ENCODE measurements at regions not wholly inside any gene's neighbourhood (a gene's known extent, or its start where the extent isn't known, plus 50 kb on each side); places are given as distances from the start of the nearest gene placed in this dataset.

DNA sequence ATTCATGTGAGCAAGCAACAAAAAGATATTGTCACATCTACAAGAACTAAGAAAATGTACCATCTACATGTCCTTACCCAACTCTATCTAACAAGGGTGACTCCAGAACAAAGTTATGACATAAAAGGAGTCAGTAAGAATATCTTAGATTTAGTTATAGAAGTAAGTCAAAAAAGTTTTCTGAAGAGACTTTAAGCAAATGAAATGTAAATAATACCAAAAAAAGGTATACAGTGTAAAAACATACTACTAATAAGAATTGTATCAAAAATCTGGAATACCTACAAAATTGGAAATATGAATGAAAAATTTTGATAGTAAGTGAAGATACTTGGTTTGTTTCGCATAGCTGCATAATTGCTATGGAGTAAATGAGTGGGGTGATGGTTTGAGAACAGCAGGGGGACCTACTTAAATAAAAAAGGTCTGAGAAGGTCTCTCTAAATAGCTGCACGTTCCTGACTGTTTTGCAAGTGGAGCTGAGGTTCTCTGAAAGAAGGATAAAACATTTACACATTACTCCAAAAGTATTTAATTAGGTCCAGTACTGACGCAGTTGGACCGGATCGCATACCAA is 51.0 kb upstream of the ENPP6 start (continued):
- TF ChIP-seq SFPQ (IDR thresholded peaks at IDR 0.05; ENCODE audit: low read depth, low read length), result no peak
- no peak for TF ChIP-seq MCM5 (IDR thresholded peaks at IDR 0.05; ENCODE audit: low read depth)
- TF ChIP-seq, protein P1, sequence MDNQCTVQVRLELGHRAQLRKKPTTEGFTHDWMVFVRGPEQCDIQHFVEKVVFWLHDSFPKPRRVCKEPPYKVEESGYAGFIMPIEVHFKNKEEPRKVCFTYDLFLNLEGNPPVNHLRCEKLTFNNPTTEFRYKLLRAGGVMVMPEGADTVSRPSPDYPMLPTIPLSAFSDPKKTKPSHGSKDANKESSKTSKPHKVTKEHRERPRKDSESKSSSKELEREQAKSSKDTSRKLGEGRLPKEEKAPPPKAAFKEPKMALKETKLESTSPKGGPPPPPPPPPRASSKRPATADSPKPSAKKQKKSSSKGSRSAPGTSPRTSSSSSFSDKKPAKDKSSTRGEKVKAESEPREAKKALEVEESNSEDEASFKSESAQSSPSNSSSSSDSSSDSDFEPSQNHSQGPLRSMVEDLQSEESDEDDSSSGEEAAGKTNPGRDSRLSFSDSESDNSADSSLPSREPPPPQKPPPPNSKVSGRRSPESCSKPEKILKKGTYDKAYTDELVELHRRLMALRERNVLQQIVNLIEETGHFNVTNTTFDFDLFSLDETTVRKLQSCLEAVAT (IDR thresholded peaks at IDR 0.05), result no peak
- TF ChIP-seq TOE1 (IDR thresholded peaks at IDR 0.05; ENCODE audit: borderline replicate concordance), result no peak
- TF ChIP-seq TOE1 (CRISPR knock-in tag; IDR thresholded peaks at IDR 0.05; ENCODE audit: borderline replicate concordance, low read depth), result no peak
- no peak for TF ChIP-seq CCAR2 (IDR thresholded peaks at IDR 0.05; ENCODE audit: low read depth, low read length)
- TF ChIP-seq DPF2 (IDR thresholded peaks at IDR 0.05), result 0 out of 2 replicates have a peak, but pooled peaks have one; percentile 4
- TF ChIP-seq BACH1 (tag; IDR thresholded peaks at IDR 0.05), result peak; percentile 69; the same call in 1 of the 2 replicates
- no peak for TF ChIP-seq CBX8 (IDR thresholded peaks at IDR 0.05; ENCODE audit: borderline replicate concordance, extremely low read depth, low read depth, low read length, poor library complexity, severe bottlenecking)
- no peak for TF ChIP-seq ZNF232 (CRISPR knock-in tag; IDR thresholded peaks at IDR 0.05)
- no peak for TF ChIP-seq ETV6 (IDR thresholded peaks at IDR 0.05; ENCODE audit: borderline replicate concordance in 1 of 2, low read depth in 2 of 2, low read length in 1 of 2)
- no peak for TF ChIP-seq ETV6 (CRISPR knock-in tag; IDR thresholded peaks at IDR 0.05; ENCODE audit: borderline replicate concordance)
- TF ChIP-seq, protein P2, sequence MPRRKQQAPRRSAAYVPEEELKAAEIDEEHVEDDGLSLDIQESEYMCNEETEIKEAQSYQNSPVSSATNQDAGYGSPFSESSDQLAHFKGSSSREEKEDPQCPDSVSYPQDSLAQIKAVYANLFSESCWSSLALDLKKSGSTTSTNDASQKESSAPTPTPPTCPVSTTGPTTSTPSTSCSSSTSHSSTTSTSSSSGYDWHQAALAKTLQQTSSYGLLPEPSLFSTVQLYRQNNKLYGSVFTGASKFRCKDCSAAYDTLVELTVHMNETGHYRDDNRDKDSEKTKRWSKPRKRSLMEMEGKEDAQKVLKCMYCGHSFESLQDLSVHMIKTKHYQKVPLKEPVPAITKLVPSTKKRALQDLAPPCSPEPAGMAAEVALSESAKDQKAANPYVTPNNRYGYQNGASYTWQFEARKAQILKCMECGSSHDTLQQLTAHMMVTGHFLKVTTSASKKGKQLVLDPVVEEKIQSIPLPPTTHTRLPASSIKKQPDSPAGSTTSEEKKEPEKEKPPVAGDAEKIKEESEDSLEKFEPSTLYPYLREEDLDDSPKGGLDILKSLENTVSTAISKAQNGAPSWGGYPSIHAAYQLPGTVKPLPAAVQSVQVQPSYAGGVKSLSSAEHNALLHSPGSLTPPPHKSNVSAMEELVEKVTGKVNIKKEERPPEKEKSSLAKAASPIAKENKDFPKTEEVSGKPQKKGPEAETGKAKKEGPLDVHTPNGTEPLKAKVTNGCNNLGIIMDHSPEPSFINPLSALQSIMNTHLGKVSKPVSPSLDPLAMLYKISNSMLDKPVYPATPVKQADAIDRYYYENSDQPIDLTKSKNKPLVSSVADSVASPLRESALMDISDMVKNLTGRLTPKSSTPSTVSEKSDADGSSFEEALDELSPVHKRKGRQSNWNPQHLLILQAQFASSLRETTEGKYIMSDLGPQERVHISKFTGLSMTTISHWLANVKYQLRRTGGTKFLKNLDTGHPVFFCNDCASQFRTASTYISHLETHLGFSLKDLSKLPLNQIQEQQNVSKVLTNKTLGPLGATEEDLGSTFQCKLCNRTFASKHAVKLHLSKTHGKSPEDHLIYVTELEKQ (CRISPR knock-in tag; IDR thresholded peaks at IDR 0.05), result no peak
- no peak for TF ChIP-seq NFRKB (IDR thresholded peaks at IDR 0.05; ENCODE audit: low read depth)
- TF ChIP-seq SREBF2 (CRISPR knock-in tag; IDR thresholded peaks at IDR 0.05), result no peak

Data from K562 (cell line).